HPDE6-E6E7 (cell line): ENCODE measurements at regions not wholly inside any gene's neighbourhood (a gene's known extent, or its start where the extent isn't known, plus 50 kb on each side); places are given as distances from the start of the nearest gene placed in this dataset.
"Not testable (repeated sequence)": the region's sequence is repeated elsewhere in the genome, so short reads cannot be mapped to it uniquely, and the experiment has no call there.

Experiments used
- DNase-seq: peaks from one replicate; pipeline ENCODE4 v3.0.0; 2011; ENCODE audit warnings: missing footprints; ENCODE audit errors: extremely low spot score

DNA sequence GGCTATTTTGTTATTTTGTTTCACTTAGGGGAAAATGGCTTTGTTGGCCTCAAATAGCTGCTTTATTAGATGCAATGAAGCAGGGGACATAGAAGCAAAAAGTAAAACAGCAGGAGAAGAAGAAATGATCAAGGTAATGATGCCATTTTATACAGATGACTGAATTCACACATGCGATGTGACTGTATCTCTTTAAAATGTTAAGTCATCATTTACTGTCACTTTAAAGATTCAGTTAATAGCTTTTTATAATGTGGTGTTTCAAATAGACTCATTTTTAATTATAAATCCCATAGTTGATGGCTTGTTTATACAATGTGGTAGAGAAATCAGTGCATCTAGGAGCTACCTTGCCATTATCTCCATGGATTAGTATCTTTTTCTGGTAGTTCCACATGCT lies 863.9 kb upstream of the DEFB115 start:
- not testable (repeated sequence) for DNase-seq

DNA sequence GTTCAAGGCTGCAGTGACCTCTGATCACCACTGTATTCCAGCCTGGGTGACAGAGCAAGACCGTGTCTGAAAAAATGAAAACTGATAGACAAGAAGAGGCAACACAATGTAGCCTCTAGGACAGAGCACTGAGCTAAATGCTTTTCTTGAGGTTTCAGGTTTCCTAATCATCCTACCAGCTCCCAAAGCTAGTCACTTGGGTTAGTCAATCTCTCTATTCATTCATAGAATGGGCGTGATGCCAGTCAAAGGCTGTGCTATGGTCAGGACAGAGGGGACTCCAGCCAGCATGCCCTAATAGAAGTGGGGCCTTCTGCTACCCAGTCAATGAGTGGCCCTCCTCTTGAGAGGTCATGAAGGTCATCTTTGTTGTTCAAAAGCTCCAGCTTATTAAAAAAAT lies 860.4 kb upstream of the DEFB115 start:
- DNase-seq: not testable (repeated sequence)

DNA sequence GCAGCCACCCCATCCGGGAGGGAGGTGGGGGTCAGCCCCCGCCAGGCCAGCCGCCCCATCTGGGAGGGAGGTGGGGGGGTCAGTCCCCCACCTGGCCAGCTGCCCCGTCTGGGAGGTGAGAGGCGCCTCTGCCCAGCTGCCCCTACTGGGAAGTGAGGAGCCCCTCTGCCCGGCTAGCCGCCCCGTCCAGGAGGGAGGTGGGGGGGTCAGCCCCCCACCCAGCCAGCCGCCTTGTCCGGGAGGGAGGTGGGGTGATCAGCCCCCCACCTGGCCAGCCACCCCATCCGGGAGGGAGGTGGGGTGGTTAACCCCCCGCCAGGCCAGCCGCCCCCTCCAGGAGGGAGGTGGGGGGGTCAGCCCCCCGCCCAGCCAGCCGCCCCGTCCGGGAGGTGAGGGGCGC lies 852.4 kb upstream of the DEFB115 start:
- not testable (repeated sequence) for DNase-seq

DNA sequence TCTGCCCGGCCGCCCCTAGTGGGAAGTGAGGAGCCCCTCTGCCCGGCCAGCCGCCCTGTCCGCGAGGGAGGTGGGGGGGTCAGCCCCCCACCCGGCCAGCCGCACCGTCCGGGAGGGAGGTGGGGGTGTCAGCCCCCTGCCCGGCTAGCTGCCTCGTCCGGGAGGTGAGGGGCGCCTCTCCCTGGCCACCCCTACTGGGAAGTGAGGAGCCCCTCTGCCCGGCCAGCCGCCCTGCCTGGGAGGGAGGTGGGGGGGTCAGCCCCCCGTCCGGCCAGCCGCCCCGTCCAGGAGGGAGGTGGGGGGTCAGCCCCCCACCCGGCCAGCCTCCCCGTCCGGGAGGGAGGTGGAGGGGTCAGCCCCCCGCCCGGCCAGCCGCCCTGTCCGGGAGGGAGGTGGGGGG lies 851.9 kb upstream of the DEFB115 start:
- DNase-seq: not testable (repeated sequence)

DNA sequence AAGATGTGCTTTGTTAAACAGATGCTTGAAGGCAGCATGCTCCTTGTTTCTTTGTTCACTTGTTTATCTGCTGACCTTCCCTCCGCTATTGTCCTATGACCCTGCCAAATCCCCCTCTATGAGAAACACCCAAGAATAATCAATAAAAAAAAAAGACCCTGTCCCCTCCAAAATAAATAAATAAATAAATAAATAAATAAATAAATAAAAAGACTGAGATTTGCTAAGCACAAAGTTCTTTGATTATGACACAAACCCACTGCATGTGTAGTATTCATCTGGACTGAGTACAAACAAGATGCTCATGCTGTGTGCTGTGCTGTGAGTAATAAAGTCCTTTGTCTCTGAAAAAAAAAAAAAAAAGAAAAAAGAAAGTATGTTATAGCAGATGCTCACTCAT lies 851.1 kb upstream of the DEFB115 start:
- DNase-seq: not testable (repeated sequence)

DNA sequence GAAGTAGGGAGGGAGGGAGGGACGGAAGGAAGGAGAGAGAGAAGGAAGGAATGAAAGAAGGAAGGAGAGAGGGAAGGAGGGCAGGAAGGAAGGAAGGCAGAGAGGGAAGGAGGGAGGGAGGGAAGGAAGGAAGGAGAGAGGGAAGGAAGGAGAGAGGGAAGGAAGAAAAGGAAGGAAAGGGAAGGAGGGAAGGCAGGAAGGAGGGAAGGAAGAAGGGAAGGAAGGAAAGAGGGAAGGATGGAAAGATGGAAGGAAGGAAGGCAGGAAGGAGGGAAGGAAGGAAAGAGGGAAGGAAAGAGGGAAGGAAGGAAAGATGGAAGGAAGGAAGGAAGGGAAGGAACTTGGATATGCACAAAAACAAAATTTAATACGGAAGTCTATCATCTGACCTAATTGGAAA lies 844.5 kb upstream of the DEFB115 start:
- DNase-seq: no peak

DNA sequence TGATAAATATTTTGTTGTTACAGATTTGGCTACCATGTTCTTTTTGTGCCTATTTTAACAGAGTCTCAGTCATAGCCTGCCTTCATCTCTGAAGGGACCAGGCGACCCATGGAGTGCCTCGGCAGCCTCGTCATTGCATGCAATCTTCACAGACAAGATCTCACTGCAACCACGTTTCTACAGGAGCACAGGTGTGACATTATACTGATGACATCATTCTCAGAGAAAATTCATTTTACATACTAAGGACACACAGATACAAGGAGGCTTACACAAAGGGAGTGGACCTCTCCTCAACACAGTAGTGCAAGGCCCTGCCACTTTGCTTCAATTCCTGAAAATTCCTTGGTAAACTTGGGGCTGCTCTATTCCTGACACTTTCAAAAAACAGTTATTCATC lies 840.1 kb upstream of the DEFB115 start:
- not testable (repeated sequence) for DNase-seq

DNA sequence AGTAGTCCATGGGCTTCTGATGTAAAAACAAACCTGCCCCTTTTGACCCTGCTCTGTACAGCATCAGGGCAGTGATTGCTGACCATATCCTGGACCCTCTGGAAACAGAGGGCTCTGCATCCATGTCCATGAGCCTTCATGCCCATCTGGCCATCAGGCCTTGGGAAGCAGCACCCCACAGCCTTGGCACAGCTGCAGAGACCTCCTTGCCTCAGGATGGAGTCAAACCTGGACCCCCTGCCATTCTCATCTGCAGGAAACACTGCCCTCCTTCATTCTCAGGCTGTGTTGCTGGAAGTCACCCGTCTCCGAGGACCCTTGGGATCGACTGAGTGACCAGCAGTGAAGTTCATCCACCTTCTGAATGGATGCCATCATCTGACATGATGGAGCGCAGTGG lies 839.1 kb upstream of the DEFB115 start:
- not testable (repeated sequence) for DNase-seq

DNA sequence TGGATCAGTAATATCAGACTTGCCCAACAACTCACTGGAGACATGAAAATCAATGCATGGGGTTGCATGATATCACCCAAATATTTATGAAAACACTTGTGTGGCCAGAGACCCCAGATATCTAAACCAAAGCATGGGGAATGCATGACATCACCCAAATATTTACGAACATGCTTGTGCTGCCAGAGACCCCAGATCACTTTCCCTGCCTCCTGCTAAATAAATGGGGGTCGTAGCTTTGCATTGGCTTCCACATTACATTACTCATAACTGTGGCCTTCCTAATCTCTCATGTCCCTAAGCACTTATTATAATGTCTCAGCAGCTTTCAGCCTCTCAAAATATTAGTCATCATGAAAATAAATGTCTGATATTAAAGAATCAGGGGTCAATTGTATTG lies 838.0 kb upstream of the DEFB115 start:
- DNase-seq: no peak

DNA sequence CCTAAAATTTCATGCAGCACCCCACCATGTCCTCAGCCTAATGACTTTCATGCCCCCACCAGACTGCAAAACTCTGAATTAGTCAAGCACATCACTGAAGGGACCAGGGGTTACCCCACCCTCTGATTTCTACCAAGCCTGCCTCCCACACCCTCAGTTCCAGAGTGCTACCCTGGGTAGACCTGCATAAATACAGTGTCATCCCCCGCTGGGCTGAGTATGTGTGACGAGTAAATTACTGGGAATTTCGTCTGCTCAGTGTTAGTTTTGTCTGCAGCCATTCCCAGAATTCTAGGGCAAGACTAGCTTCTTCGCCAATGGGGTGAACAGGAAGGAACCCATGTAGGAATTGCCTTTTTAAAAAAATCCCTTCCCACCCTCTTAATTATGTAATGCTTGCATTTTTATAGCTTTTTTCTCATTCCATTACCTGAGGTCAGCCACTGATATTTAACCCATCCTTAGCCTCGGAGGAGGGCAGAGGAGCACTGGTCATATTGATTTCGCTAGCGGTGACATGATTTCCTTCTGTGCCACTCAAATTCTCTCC lies 837.5 kb upstream of the DEFB115 start:
- not testable (repeated sequence) for DNase-seq
